Prostate gland (tissue), 2 donors: ENCODE measurements at regions not wholly inside any gene's neighbourhood (a gene's known extent, or its start where the extent isn't known, plus 50 kb on each side); places are given as distances from the start of the nearest gene placed in this dataset.

ENCODE experiments used
- CTCF ChIP-seq, 4 experiments: fragments of 200-600 bp in 2 of 4; fragments of 450-650 bp in 2 of 4; sonication (generic) in 2 of 4; IDR thresholded peaks; 1 replicate in 3 of 4; 2 replicates in 1 of 4; pipeline ENCODE4 v1.5.1; 2016 to 2019; ENCODE audit warnings: antibody characterized with exemption in 4 of 4, mild to moderate bottlenecking in 2 of 4, moderate library complexity in 2 of 4
- POLR2A ChIP-seq: fragments of 450-650 bp; IDR thresholded peaks from one replicate; pipeline ENCODE4 v1.6.1; 2016; ENCODE audit warnings: antibody characterized with exemption, mild to moderate bottlenecking

DNA sequence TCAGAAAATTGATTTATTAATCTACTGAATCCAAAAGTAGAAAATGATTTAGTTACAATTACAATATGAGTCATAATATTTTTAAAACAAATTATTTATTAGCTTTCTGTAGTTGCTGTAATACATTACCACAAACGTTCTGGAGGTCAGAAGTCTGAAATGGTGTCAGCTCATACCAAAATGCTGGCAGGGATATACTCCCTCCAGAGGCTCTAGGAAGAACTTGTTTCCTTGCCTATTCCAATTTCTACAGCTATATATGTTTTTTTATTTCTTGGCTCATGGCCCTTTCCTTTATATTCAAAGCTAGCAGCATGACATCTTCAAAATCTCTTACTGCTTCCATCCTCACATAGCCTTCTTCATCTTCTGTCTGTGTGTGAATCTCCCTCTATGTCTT is 667.9 kb upstream of the ITGA1 start:
- TF ChIP-seq CTCF (IDR thresholded peaks at IDR 0.05), result no peak
- TF ChIP-seq POLR2A, result no peak
